Smooth muscle cell (in vitro differentiated cells): ENCODE measurements at regions not wholly inside any gene's neighbourhood (a gene's known extent, or its start where the extent isn't known, plus 50 kb on each side); places are given as distances from the start of the nearest gene placed in this dataset.
"Not testable (repeated sequence)": the region's sequence is repeated elsewhere in the genome, so short reads cannot be mapped to it uniquely, and the experiment has no call there.

ENCODE experiments used
- DNase-seq: peaks from one replicate; lab custom pipeline; 2025; ENCODE audit not compliant: unreplicated experiment; lab: John Stamatoyannopoulos, UW
- H2AFZ ChIP-seq: fragments of 200-600 bp; sonication (generic); 2 replicates; pipeline ENCODE4 v1.6.0; 2016; ENCODE audit warnings: antibody characterized with exemption, low read depth, mild to moderate bottlenecking
- H3F3A ChIP-seq: fragments of 200-600 bp; sonication (generic); 2 replicates; pipeline ENCODE4 v1.6.0; 2017; ENCODE audit warnings: antibody characterized with exemption, low read depth
- H3K27ac ChIP-seq: fragments of 200-600 bp; sonication (generic); 2 replicates; pipeline ENCODE4 v1.5.1; 2016; ENCODE audit warnings: low read depth, mild to moderate bottlenecking
- H3K27me3 ChIP-seq: fragments of 200-600 bp; sonication (generic); 2 replicates; pipeline ENCODE4 v1.6.1; 2016; ENCODE audit warnings: low read depth, mild to moderate bottlenecking
- H3K36me3 ChIP-seq: fragments of 200-600 bp; sonication (generic); 2 replicates; pipeline ENCODE4 v1.5.1; 2016; ENCODE audit warnings: low read depth
- H3K4me1 ChIP-seq: fragments of 200-600 bp; sonication (generic); 2 replicates; pipeline ENCODE4 v1.5.1; 2016; ENCODE audit warnings: low read depth
- H3K4me2 ChIP-seq: fragments of 200-600 bp; sonication (generic); 2 replicates; pipeline ENCODE4 v1.6.0; 2016; ENCODE audit warnings: mild to moderate bottlenecking
- H3K4me3 ChIP-seq: fragments of 200-600 bp; sonication (generic); 2 replicates; pipeline ENCODE4 v1.5.1; 2016; ENCODE audit warnings: mild to moderate bottlenecking
- H3K79me2 ChIP-seq: fragments of 200-600 bp; sonication (generic); 2 replicates; pipeline ENCODE4 v1.6.0; 2016; ENCODE audit warnings: low read depth, mild to moderate bottlenecking
- H3K9ac ChIP-seq: fragments of 200-600 bp; sonication (generic); 2 replicates; pipeline ENCODE4 v1.6.0; 2016; ENCODE audit warnings: low read depth
- H3K9me3 ChIP-seq: fragments of 200-600 bp; sonication (generic); replicated peaks from 2 replicates; pipeline ENCODE4 v1.5.1; 2016; ENCODE audit warnings: low read depth
- H4K20me1 ChIP-seq: fragments of 200-600 bp; sonication (generic); 2 replicates; pipeline ENCODE4 v1.6.0; 2016; ENCODE audit warnings: low read depth
- WGBS: methylation state at CpG from one replicate; pipeline ENCODE4 v1.1.7; 2016; ENCODE audit warnings: low lambda C conversion rate; 5-methylcytosine and 5-hydroxymethylcytosine counted together

DNA sequence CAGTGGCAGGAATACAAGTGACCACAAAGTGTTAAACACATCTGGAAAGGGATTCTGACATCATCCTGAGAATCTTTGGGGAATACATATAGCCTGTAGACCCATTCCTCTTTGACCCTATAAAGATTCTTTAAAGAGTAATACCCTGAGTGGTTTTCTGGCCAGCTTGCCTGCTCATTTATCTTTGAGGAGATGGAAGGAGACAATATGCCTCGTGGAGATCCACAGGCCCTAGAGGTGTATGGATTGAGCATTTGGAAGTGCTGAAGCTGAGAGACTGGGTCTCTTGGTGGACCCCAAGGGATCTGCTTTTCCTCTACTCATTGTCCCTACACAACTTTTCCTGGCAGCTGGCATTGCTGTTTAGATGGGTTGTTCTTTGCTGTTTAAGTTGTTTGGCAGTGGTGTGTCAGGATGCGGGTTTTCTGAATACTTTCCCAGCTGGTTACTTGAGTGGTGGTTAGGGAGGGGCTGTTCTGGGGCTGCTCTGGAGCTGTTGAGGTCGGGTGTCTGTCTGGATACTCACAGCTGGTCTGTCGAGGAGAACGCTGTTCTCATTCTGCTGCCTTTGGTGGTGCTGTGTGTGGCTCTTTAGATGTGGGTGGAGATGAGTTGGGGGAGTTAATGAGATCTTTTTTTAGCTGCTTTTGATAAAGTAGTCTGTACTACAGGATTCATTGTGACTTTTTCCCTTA is 50.1 kb upstream of the FAM72C start:
- not testable (repeated sequence) for H3F3A ChIP-seq, H3K27ac ChIP-seq, H3K36me3 ChIP-seq, H2AFZ ChIP-seq, DNase-seq, H3K9me3 ChIP-seq, H3K4me1 ChIP-seq, H3K4me3 ChIP-seq, H3K4me2 ChIP-seq, H3K9ac ChIP-seq, H3K27me3 ChIP-seq, H4K20me1 ChIP-seq, H3K79me2 ChIP-seq
- WGBS, result 25% methylated on average over 1 of the region's 5 CpGs
